Right hindlimb (tissue), 1 donor: ENCODE measurements at regions not wholly inside any gene's neighbourhood (a gene's known extent, or its start where the extent isn't known, plus 50 kb on each side); places are given as distances from the start of the nearest gene placed in this dataset.
"Not testable (repeated sequence)": the region's sequence is repeated elsewhere in the genome, so short reads cannot be mapped to it uniquely, and the experiment has no call there.

Experiments
- DNase-seq: peaks from one replicate; pipeline ENCODE4 v3.0.0-alpha.2; 2018

DNA sequence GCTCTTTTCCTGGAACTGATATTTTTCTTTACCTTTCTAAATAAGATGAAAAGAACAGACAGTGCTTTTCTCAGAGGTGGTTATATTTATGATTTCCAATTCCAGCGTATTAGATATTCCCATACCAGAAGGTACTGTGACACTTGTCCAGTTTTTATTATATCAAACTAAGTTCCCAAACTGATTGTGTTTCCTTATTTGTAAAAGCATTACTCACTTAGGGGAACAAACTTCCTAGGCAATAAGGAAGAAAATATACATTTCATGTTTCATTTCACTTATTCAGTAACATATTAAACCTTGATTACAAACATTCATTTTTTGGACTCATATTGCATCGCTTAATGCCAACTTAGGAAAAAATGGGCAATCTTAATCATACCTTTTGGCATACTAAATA lies 1480.0 kb upstream of the NUDT12 start:
- DNase-seq: no peak

DNA sequence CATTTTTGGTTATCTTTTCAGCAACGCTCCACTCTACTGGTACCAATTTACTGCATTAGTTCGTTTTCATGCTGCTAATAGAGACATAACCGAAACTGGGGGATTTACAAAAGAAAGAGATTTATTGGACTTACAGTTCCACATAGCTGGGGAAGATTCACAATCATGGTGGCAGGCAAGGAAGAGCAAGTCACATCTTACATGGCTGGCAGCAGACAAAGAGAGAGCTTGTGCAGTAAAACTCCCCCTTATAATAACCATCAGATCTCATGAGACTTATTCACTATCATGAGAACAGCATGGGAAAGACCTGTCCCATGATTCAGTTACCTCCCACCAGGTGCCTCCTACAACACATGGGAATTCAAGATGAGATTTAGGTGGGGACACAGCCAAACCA lies 1474.2 kb upstream of the NUDT12 start:
- DNase-seq: not testable (repeated sequence)

DNA sequence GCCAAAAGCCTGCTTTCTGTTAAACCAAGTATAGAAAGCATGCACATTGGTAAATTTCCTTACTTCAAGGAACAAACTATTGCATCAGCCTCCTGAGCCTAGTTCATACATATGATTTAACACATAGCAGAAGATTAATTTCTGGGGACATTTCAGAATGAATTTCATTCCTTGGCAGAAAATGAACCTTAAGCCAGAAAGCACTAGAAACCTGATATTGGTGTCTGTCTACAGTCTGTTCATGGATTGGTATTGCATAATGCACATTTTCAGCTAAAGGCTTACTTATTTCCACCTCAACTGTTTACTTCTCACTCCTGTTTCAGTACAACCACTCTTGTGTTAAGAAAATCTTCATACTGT lies 1471.8 kb upstream of the NUDT12 start:
- no peak for DNase-seq

DNA sequence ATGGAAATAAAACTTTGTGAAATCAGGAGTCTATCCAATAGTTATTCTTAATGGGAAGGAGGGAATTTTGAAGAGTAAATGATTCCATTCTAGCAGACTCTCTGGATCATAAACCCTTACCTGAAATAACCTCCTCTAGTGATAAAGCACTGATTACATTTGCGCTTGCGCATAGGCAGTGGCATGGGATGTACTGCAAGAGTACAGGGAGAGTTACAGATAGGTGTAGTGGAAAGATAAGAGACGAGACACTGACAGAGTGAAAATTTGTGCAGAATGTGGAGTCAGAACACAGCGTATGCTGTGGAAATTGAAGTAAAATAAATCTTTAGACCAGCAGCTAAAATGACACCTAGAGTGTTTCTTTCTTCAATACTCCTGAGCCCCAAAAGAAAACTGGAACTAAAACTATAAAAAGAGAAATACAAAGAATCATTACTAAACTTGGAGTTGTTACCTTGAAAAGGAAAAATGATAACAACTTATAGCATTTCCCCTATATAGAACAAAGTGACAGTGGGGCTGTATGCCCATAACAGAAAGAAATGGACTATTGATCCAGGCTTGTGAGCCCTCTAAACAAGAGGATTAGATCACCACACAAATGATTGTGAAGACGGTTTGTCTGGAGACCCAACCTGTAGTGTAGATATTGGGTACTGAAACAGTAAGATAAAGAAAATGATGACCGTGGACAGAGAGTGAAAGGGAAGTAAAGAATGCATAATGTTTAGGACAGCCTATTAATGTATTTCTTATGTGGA lies 1471.2 kb upstream of the NUDT12 start:
- DNase-seq: no peak

DNA sequence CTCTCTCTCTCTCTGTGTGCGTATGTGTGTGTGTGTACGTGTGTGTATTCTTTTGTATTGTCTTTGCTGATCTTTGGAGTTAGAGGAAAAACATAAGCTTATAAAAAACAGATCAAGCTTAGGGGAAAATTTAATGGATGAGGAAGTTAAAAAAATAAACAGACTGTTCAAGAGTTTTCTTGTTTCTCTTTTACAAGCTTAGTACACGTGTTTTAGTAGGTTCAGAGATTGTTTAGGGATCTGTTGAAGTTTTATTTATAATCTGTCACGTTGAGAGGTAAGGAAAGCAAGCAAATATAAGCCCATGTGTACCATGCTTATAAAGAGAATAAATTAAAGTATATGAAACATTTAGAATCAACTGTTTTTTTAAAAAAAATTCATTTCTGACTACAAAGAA lies 1470.3 kb upstream of the NUDT12 start:
- DNase-seq: no peak

DNA sequence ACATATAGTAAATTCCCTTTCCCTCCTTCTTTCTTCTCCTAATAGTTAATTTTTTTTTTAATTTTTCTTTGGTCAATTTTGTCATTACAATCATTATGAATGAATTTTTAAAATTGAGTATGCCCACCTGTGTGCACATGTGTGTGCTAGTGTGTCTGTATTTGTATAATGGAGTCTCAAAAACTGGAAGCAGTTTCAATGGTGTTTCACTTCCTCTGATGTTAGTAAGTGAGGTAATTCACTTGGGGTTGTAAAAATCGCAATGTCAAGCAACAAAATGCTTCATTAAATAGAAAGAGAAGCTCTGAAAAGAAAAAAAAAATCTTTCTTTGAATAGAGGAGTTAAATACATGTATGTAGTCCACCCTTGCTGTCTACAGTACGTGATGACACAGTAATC lies 1467.6 kb upstream of the NUDT12 start:
- DNase-seq: no peak

DNA sequence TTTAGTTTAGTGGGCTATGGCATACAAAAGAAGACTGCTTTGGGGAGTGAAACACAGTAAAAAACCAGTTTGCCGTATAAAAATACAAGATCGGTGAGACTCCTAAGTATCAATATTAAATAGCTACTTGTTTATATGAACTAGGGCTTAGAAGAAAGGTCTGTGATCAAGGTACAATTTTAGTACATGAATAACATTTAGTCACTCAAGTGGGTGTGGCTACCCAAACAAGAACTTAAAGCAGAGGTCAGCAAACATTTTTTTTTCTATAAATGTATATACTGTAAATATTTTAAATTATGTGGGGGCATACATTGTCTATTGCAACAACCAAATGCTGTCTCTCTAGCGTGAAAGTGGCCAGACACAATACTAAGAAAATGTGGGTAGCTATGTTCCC lies 1452.5 kb upstream of the NUDT12 start:
- no peak for DNase-seq

DNA sequence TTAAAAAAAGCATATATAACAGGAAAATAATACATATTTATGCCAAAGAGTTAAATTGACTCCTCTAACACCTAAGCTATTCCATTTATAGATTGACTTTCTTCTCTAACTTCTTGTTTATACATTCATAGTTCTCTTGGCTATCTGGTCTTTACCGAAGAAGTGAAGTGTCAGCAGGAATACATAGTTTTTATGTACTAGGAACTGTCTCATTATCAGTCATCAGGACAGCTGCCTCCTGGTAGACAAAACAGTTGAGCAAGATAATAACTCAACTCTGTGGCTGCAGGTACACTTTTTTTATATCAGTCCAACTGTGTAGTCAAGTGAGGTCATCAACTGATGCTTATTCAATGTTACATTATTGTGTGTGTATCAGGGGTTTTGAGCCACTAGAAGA lies 1436.0 kb upstream of the NUDT12 start:
- DNase-seq: no peak

DNA sequence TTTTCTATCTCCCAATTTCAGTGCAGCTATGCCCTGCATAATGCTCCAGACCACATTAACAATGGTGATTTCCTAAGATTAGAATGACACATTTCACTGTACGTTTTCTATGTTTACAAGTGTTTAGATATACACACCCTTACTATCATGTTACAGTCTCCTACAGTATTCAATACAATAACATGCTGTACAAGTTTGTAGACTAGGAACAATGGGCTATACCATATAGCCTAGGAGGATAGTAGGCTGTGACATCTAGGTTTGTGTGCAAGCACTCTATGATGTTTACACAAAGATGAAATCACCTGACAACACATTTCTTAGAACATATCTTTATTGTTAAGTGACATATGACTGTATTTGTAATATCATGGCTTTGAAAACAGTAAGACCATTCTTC lies 1435.6 kb upstream of the NUDT12 start:
- DNase-seq: no peak

DNA sequence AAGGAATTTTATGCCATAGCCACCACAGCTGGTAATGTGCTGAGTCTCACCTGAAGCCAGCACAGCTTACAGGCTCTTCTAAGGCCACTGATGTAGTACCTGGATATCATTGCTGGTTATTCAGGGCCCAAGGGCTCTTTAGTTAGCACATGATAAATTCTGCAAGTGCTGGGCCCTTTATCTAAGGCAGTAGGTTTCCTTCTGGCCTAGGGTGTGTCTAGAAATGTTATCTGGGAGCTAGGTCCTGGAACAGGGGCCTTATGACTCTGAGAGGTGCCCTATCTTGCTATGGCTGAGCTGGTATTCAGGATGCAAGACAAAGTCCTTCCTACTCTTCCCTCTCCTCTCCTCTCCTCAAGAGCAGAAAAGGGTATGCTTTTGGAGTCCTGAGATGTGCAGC lies 1424.5 kb upstream of the NUDT12 start:
- no peak for DNase-seq

DNA sequence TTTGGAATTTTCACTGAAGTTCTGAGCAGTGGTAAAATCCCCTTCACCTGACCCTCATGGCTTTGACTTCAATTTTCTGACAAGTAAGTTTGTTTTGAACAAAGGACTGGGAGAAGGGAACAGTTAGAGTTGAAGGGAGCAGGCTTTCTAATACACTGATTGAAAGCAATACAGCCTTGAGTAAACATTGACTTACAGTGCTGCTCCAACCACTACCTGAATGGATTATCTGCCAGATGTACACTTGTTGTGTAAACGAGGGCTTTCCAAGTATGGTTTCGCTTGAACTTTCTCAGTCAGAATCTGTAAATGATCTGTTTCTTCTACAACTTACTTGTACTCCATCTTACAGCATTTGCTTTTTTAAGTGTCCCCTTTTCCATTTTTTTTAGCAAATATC lies 1414.9 kb upstream of the NUDT12 start:
- no peak for DNase-seq

DNA sequence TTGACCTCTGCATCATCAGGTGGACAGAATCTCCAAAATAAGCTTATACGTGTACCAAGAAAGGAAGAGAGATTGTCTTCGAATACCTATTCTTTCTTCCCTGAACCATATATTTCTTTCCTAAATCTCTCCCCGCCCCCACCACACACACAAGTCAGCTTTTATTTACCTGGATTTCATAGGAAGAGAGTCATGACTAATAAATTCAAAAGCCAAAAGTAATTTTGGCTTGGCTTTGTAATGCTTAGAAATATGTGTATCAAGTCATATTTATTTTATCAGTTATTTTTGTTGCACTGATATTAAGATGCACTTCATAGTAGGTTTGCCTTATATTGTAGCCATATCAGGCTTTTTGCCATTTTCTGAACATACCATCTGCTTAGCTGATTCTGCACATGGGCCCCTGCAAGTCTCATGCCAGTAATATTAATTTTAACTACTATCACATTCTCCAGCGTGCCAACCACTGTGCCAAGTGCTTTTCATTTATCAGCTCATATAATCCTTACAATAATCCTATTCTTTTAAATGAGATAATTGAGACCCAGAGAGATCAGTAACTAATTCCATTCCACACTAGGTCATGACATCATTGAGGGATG lies 1405.3 kb upstream of the NUDT12 start:
- no peak for DNase-seq

DNA sequence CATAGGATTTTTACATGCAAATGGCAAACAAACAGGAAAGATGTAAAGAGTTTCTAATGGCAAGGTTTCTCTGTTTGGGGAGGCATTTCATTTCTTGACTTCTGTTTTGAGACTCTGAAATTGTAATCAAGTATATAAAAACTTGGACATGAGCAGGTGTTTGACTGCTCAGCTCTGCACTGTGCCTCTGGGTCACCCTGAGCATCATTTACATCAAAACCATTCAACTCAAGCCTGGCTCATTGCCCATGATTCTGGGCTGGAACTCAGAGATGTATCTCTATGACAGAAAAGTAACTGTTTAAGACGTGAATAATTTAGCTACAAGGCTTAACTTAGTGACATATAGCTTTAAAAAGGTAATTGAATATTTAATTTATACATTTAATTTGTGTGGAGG lies 1402.4 kb upstream of the NUDT12 start:
- peak; percentile 34 for DNase-seq

DNA sequence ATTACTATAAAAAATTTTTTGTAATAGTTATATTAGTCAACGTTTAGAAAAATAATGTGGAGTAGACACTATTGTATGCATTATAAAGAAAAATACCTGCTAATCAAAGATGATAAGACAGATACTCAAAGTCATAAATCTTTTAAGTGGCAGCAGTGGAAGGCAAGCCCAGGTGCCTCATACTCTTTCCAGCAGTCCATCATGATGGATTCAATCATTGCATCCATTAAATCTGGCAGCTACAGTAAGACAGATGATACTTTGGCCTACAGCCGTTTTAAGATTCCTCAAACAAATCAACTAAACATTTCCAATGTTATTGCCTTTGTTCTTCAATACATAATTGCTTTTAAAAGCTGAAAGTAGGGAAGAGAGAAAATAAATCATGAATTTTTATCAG lies 1392.9 kb upstream of the NUDT12 start:
- no peak for DNase-seq

DNA sequence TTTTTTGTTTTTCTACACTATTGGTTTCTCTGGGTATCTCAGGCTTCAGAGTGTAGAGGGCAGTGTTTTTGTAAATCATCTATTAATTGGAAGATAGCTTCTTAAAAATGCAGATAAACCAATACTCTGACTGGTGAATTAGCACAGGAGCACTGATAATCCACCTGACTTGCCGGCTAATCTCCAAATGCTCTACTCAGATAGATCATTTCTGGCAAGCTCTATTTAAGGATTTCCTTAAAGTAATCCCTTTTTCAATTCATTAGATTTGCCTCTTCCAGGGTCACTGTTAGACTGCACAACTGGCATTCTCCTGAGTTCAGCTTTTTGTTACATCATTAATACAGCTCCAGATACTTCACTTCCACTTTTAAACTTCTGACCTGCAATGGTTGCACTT lies 1390.3 kb upstream of the NUDT12 start:
- DNase-seq: no peak

DNA sequence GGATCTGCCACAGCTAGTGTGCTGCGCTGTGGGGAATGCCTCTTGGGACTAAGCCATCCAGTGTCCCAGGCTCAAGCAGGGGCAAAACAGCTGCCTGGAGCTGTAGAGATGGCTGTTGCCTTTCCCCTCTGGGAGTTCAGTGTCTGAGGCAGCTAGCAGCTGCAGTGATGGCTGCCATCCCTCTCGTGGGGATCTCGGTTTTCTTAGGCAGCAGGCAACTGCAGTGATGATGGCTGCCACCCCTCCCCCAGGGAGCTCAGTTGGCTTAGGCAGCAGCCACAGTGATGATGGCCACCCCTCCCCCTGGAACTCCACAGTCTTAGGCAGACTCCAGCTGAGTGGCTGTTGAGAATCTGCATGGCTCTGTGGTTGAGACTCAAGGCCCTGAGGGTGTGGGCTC lies 1389.2 kb upstream of the NUDT12 start:
- DNase-seq: no peak

DNA sequence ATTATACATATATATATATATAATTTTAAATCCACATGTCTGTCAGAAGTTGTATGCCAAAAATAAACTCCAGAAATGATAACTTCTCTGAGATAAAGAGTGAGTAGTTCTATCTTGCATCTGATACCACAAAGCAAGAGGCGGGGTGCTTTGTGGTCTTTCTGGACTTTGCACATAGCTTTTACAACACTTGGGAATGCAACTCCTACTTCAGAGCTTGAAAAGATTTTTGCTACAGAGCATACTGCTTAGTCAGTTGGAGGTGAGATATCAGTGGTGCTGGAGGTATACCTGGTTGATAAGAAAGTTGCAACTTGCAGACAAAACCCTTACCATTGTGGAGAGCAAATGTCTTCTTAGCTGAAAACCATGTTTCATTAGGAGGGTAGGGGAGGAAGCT lies 1384.5 kb upstream of the NUDT12 start:
- no peak for DNase-seq

DNA sequence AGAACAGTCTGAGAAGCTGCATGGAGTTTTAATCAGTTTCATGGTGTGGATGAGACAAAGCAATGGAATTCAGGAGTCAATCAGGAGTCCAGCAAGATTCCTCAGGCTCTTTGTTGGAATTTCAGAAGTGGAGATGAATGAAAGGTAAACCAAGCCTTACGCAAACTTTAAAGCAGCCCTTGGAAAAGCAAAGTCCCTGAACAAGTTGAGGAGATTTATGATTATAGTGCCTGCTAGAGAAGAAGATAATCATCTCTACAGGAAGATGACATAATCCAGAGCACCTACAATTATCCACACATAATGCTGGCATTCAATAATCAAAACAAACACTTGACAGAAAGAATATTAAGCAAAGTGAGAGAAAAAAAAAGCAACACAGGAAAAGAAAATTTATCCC lies 1380.1 kb upstream of the NUDT12 start:
- no peak for DNase-seq

DNA sequence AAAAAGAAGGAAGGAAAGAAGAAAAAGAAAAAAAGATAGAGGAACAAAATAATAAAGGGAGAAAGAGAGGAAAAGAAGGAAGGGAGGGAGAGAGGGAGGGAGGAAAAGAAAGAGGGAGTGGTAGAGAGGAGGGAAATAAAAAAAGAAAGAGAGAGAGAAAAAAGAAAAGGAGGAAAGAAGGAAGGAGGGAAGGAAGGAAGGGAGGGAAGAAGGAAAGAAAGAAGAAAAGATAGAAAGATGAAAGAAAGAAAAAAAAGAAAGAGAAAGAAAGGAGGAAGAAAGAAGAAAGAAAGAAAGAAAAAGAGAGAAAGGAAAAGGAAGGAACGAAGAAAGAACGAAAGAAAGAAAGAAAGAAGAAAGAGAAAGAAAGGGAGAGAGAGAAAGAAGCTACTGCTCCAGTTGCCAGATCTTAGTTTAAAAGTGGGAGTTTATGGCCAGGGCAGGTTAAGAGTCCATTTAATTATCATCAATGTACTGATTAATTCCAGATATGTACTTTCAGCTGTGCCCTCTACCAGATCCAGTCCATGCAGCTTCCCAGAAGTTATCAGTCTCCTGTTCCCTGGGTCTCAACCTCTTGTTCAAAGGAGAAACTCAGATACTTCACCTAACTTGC lies 1378.5 kb upstream of the NUDT12 start:
- DNase-seq: no peak

DNA sequence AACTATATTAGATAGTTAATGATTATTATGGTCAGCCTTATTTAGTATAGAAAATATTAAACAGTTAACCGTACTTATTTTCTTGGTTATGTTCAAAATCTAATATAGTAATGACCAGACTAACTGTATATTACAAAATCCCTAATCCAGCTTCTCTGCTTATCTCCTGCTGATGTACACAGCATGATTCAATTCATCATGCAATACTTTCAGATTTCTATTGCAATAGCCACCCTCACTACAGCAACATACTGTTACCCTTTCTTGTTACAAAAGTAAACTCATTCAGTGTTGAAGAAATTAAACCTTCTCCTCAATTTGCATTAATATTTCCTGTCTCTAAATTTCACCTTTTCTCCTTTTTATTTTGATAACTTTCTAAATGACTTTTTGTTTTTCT lies 1375.0 kb upstream of the NUDT12 start:
- DNase-seq: no peak

DNA sequence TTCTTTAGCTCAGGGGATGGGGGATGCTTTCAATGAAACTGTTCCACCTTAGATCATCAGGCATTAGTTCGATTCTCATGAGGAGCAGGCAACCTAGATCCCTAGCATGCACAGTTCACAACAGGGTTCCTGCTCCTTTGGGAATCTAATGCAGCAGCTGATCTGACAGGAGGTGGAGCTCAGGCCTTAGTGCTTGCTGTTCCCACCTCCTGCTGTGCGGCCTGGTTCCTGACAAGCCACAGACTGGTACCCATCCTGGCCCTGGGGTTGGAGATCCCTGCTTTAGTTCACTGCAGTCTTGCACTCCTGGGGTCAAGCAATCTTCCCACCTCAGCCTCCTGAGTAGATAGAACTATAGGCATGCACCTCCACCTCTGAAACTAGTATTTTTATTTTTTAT lies 1369.8 kb upstream of the NUDT12 start:
- no peak for DNase-seq

DNA sequence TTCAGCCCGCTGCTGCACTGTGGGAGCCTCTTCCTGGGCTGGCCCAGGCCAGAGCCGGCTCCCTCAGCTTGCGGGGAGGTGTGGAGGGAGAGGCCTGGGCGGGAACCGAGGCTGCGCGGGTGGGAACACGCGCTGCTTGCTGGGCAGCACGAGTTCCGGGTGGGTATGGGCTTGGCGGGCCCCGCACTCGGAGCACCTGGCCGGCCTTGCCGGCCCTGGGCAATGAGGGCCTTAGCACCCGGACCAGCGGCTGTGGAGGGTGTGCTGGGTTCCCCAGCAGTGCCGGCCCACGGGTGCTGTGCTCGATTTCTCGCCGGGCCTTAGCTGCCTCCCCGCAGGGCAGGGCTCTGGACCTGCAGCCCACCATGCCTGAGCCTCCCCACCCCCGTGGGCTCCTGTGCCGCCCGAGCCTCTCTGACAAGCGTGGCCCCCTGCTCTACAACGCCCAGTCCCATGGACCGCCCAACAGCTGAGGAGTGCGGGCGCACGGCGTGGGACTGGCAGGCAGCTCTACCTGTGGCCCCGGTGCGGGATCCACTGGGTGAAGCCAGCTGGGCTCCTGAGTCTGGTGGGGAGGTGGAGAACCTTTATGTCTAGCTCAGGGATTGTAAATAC lies 1366.4 kb upstream of the NUDT12 start:
- no peak for DNase-seq

DNA sequence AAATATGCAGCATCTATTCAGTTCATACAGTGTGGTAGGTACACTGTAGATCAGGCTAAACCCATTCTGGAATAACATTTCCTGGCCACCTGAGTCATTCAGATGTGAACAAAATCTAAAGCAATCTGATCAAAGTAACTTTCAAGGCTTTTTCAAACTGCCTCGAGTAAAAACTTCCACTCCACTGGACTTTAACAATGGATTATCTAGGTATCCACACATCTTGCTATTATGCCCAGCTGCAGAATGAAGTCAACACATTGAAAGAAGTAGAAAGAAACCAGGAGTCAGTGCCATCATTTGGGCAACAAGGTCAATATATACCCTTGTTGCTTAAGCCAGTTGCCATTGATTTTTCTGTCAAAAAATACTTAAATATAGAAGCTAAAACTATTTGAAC lies 1352.6 kb upstream of the NUDT12 start:
- no peak for DNase-seq

DNA sequence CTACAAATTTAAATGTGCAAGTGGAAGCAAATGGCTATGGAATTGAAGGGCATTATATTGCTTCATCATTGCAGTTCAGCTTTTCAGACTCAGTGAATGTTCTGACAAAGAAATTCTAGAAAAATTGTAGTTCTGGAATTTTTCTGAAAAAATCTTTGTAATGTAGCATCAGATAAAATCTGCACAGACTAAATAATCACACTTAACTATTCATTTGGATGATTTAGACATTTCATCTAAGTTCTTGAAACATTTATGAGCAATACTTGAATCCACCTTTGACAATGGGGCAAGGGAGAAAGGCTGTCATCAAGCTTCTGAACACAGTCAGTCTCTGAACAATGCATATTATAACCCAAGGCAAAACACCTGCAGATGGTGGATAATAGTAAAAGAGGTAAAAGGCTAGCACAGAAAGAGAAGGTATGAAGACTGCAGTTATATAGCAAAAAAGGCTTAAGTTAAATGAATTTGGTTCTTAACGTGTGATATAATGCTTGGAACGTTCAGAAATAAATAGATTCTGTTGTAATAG lies 1352.0 kb upstream of the NUDT12 start:
- no peak for DNase-seq
